H9 (cell line): ENCODE measurements at regions not wholly inside any gene's neighbourhood (a gene's known extent, or its start where the extent isn't known, plus 50 kb on each side); places are given as distances from the start of the nearest gene placed in this dataset.

Experiments used
- DNase-seq: peaks from one replicate; pipeline ENCODE4 v3.0.0-alpha.2; 2017
- H2AFZ ChIP-seq: one replicate; pipeline ENCODE4 v1.6.1; 2013; ENCODE audit warnings: mild to moderate bottlenecking, low read length, control low read depth, moderate library complexity
- H2AK5ac ChIP-seq: 2 replicates; pipeline ENCODE4 v1.6.1; 2013; ENCODE audit warnings: low read length, control low read depth, mixed read lengths; ENCODE audit not compliant: insufficient read length
- H2BK120ac ChIP-seq: one replicate; pipeline ENCODE4 v1.6.1; 2013; ENCODE audit warnings: low read depth, mild to moderate bottlenecking, low read length, control low read depth, inconsistent platforms; ENCODE audit not compliant: poor library complexity, severe bottlenecking
- H2BK12ac ChIP-seq: 2 replicates; pipeline ENCODE4 v1.6.1; 2013; ENCODE audit warnings: low read length, control low read depth, mixed read lengths, low read depth; ENCODE audit not compliant: insufficient read length
- H2BK15ac ChIP-seq: 2 replicates; pipeline ENCODE4 v1.6.1; 2013; ENCODE audit warnings: low read depth, low read length, control low read depth
- H2BK20ac ChIP-seq: one replicate; pipeline ENCODE4 v1.6.1; 2013; ENCODE audit warnings: low read depth, mild to moderate bottlenecking, low read length, control low read depth, inconsistent platforms; ENCODE audit not compliant: poor library complexity, severe bottlenecking
- H2BK5ac ChIP-seq: 2 replicates; pipeline ENCODE4 v1.6.1; 2013; ENCODE audit warnings: low read length, control low read depth, mixed read lengths; ENCODE audit not compliant: insufficient read length
- H3K14ac ChIP-seq: 2 replicates; pipeline ENCODE4 v1.6.1; 2013; ENCODE audit warnings: low read length, control low read depth; ENCODE audit not compliant: insufficient read depth
- H3K18ac ChIP-seq: 2 replicates; pipeline ENCODE4 v1.6.1; 2013; ENCODE audit warnings: low read depth, mild to moderate bottlenecking, mixed read lengths, low read length, control low read depth; ENCODE audit not compliant: insufficient read length
- H3K23ac ChIP-seq: 2 replicates; pipeline ENCODE4 v1.6.1; 2013; ENCODE audit warnings: low read length, control low read depth, mixed read lengths, low read depth; ENCODE audit not compliant: insufficient read length
- H3K23me2 ChIP-seq: 2 replicates; pipeline ENCODE4 v1.6.1; 2013; ENCODE audit warnings: low read depth, mild to moderate bottlenecking, mixed read lengths, low read length, control low read depth; ENCODE audit not compliant: insufficient read length, poor library complexity, severe bottlenecking
- H3K27ac ChIP-seq: 2 replicates; pipeline ENCODE4 v1.5.1; 2013; ENCODE audit warnings: low read length, control low read depth, mixed read lengths, low read depth; ENCODE audit not compliant: insufficient read length
- H3K27me3 ChIP-seq: 2 replicates; pipeline ENCODE4 v1.6.1; 2013; ENCODE audit warnings: low read length, control low read depth, inconsistent platforms; ENCODE audit not compliant: insufficient read depth
- H3K4ac ChIP-seq: 2 replicates; pipeline ENCODE4 v1.6.1; 2013; ENCODE audit warnings: low read depth, mild to moderate bottlenecking, control low read depth, inconsistent platforms, low read length, moderate library complexity
- H3K4me1 ChIP-seq: 2 replicates; pipeline ENCODE4 v1.6.1; 2013; ENCODE audit warnings: low read length, control low read depth, inconsistent platforms; ENCODE audit not compliant: insufficient read depth
- H3K4me2 ChIP-seq: 2 replicates; pipeline ENCODE4 v1.6.1; 2013; ENCODE audit warnings: low read length, control low read depth, mixed read lengths; ENCODE audit not compliant: insufficient read length, insufficient read depth
- H3K56ac ChIP-seq: 2 replicates; pipeline ENCODE4 v1.6.1; 2013; ENCODE audit warnings: low read depth, mild to moderate bottlenecking, mixed read lengths, low read length, control low read depth; ENCODE audit not compliant: insufficient read length
- H3K79me1 ChIP-seq: 2 replicates; pipeline ENCODE4 v1.6.1; 2013; ENCODE audit warnings: low read depth, mild to moderate bottlenecking, moderate library complexity, low read length, control low read depth, inconsistent platforms; ENCODE audit not compliant: insufficient read depth, poor library complexity, severe bottlenecking
- H3K79me2 ChIP-seq: 2 replicates; pipeline ENCODE4 v1.6.1; 2013; ENCODE audit warnings: low read length, control low read depth, inconsistent platforms; ENCODE audit not compliant: insufficient read depth
- H3K9ac ChIP-seq: 2 replicates; pipeline ENCODE4 v1.6.1; 2013; ENCODE audit warnings: low read length, control low read depth, mixed read lengths; ENCODE audit not compliant: insufficient read length; ENCODE audit errors: extremely low read depth
- H3K9me3 ChIP-seq: one replicate; pipeline ENCODE4 v1.6.1; 2013; ENCODE audit warnings: low read depth, low read length, inconsistent platforms; ENCODE audit not compliant: control insufficient read depth
- H3T11ph ChIP-seq: one replicate; pipeline ENCODE4 v1.6.1; 2013; ENCODE audit warnings: mild to moderate bottlenecking, low read length, control low read depth, inconsistent platforms
- H4K20me1 ChIP-seq: one replicate; pipeline ENCODE4 v1.6.1; 2013; ENCODE audit not compliant: control insufficient read depth, insufficient read length, insufficient read depth
- H4K5ac ChIP-seq: 2 replicates; pipeline ENCODE4 v1.6.1; 2013; ENCODE audit warnings: low read depth, mild to moderate bottlenecking, mixed read lengths, low read length, control low read depth; ENCODE audit not compliant: insufficient read length
- H4K8ac ChIP-seq: replicated peaks from 2 replicates; pipeline ENCODE4 v1.6.1; 2013; ENCODE audit warnings: low read length, control low read depth, mixed read lengths, low read depth; ENCODE audit not compliant: insufficient read length
- H4K91ac ChIP-seq: 2 replicates; pipeline ENCODE4 v1.6.1; 2013; ENCODE audit warnings: low read depth, mild to moderate bottlenecking, moderate library complexity, mixed read lengths, low read length, control low read depth; ENCODE audit not compliant: insufficient read length
- H3K27ac Mint-ChIP-seq, 3 experiments: 2 replicates in 2 of 3; 3 replicates in 1 of 3; pipeline ENCODE4 v1.8.0; 2020 to 2021; ENCODE audit warnings: mixed read lengths in 3 of 3, mild to moderate bottlenecking in 1 of 3, moderate library complexity in 1 of 3
- H3K27me3 Mint-ChIP-seq: 2 replicates; pipeline ENCODE4 v1.8.0; 2021; ENCODE audit warnings: low read depth, mild to moderate bottlenecking, moderate library complexity, mixed read lengths
- H3K36me3 Mint-ChIP-seq, 3 experiments: 2 replicates in 2 of 3; 3 replicates in 1 of 3; pipeline ENCODE4 v1.8.0; 2020 to 2021; ENCODE audit warnings: low read depth in 3 of 3, mixed read lengths in 3 of 3; ENCODE audit not compliant: insufficient read depth in 1 of 3
- H3K4me1 Mint-ChIP-seq, 2 experiments: 2 replicates each; pipeline ENCODE4 v1.8.0; 2020; ENCODE audit warnings: mixed read lengths in 2 of 2
- H3K4me3 Mint-ChIP-seq, 2 experiments: 2 replicates in 1 of 2; 3 replicates in 1 of 2; pipeline ENCODE4 v1.8.0; 2020 to 2021; ENCODE audit warnings: mild to moderate bottlenecking in 2 of 2, mixed read lengths in 2 of 2, moderate library complexity in 1 of 2
- H3K9me3 Mint-ChIP-seq, 2 experiments: 2 replicates in 1 of 2; 3 replicates in 1 of 2; pipeline ENCODE4 v1.8.0; 2020; ENCODE audit warnings: mild to moderate bottlenecking in 2 of 2, mixed read lengths in 2 of 2, moderate library complexity in 1 of 2
- CTCF ChIP-seq: fragments of 200-600 bp; sonication (generic); conservative IDR thresholded peaks from 3 replicates; pipeline ENCODE4 v1.8.0; 2021; ENCODE audit warnings: antibody characterized with exemption, mild to moderate bottlenecking
- WGBS: extraction: QIAGEN DNeasy Blood & Tissue Kit; methylation state at CpG from one replicate; pipeline ENCODE4 v1.1.7; 2013; ENCODE audit warnings: missing lambda C conversion rate, low lambda C conversion rate, mixed read lengths; ENCODE audit not compliant: insufficient read length; ENCODE audit errors: extremely low coverage; 5-methylcytosine and 5-hydroxymethylcytosine counted together

GRCh38 chr4:111330786-111331185, 707.9 kb upstream of the PITX2 start:
- no peak overlapping the region for H2BK20ac ChIP-seq
- no peaks in the 10 kb centered on the region for H4K20me1 ChIP-seq
- no peaks in the 10 kb centered on the region for H3K79me2 ChIP-seq
- H3K4ac ChIP-seq, result no peak overlapping the region
- no peak for DNase-seq
- H3K23ac ChIP-seq, result no peak overlapping the region
- H4K8ac ChIP-seq, result no peak overlapping the region
- H3K23me2 ChIP-seq, result no peaks in the 10 kb centered on the region
- H4K5ac ChIP-seq, result no peak overlapping the region
- no peaks in the 10 kb centered on the region for H3K9me3 ChIP-seq
- H2AFZ ChIP-seq, result no peak overlapping the region
- H3K9ac ChIP-seq, result no peak overlapping the region
- H3K18ac ChIP-seq, result no peak overlapping the region
- H3K4me2 ChIP-seq, result no peak overlapping the region
- no peak overlapping the region for H3K27ac ChIP-seq
- no peak overlapping the region for H3K56ac ChIP-seq
- H3K27me3 ChIP-seq, result no peaks in the 10 kb centered on the region
- Mint-ChIP-seq H3K27ac (no peak overlapping the region), H3K36me3 (no peaks in the 10 kb centered on the region), H3K9me3 (no peaks in the 10 kb centered on the region), H3K4me3 (no peak overlapping the region), H3K27me3 (no peaks in the 10 kb centered on the region), H3K4me1 (no peaks in the 10 kb centered on the region; a peak in 1 of 4 replicates)
- H2BK5ac ChIP-seq, result no peak overlapping the region
- no peak overlapping the region for H4K91ac ChIP-seq
- no peak overlapping the region for H2BK15ac ChIP-seq
- no CpG with 5 or more reads among the region's 2 CpGs for WGBS
- H2AK5ac ChIP-seq, result no peak overlapping the region
- no peak overlapping the region for H3T11ph ChIP-seq
- no peaks in the 10 kb centered on the region for H3K79me1 ChIP-seq
- H3K14ac ChIP-seq, result no peak overlapping the region
- no peak for TF ChIP-seq CTCF
- H2BK12ac ChIP-seq, result no peak overlapping the region
- no peaks in the 10 kb centered on the region for H3K4me1 ChIP-seq
- H2BK120ac ChIP-seq, result no peak overlapping the region
